Panc1 (cell line): ENCODE measurements at regions not wholly inside any gene's neighbourhood (a gene's known extent, or its start where the extent isn't known, plus 50 kb on each side); places are given as distances from the start of the nearest gene placed in this dataset.

ENCODE experiments used
- ATAC-seq: fragments of 200-7000 bp; cut with Tn5 transposase; 2 replicates; pipeline ENCODE4 v1.9.1; 2020; ENCODE audit warnings: mild to moderate bottlenecking, moderate library complexity
- BruUV-seq: library from RNA; stranded (reverse); fragments of 400-500 nt; replicated peaks from 2 replicates; lab custom pipeline; 2021; lab: Mats Ljungman, UMichigan
- CTCF ChIA-PET: fragments of 300-600 bp; sonication (Branson Sonifier 250); formaldehyde crosslinking; loops from one replicate; lab custom pipeline; 2022; ENCODE audit warnings: antibody characterized with exemption; lab: Charles Lee
- POLR2A ChIA-PET: fragments of 300-600 bp; sonication (Branson Sonifier 250); formaldehyde crosslinking; loops from one replicate; lab custom pipeline; 2022; ENCODE audit warnings: antibody characterized with exemption; lab: Charles Lee
- DNase-seq: peaks from one replicate; pipeline ENCODE4 v3.0.0-alpha.2; 2010; ENCODE audit warnings: low read depth, low spot score
- H3K27ac ChIP-seq: 2 replicates; pipeline ENCODE4 v1.5.1; 2011; ENCODE audit warnings: mild to moderate bottlenecking, low read length, inconsistent platforms
- H3K27me3 ChIP-seq: fragments of 200-500 bp; sonication (Bioruptor generic); 2 replicates; pipeline ENCODE4 v1.6.0; 2014; ENCODE audit warnings: low read length, inconsistent platforms; ENCODE audit not compliant: control insufficient read depth, insufficient read depth
- H3K36me3 ChIP-seq: fragments of 200-500 bp; sonication (Bioruptor generic); 2 replicates; pipeline ENCODE4 v1.5.1; 2014; ENCODE audit warnings: inconsistent platforms, mild to moderate bottlenecking, low read length, moderate library complexity; ENCODE audit not compliant: control insufficient read depth, insufficient read depth
- H3K4me1 ChIP-seq: 2 replicates; pipeline ENCODE4 v1.5.1; 2011; ENCODE audit warnings: inconsistent platforms, mild to moderate bottlenecking, low read length, moderate library complexity; ENCODE audit not compliant: control insufficient read depth, insufficient read depth
- H3K4me3 ChIP-seq, 2 experiments: 2 replicates each; pipeline ENCODE4 v1.5.1; 2011 to 2012; ENCODE audit warnings: low read depth in 2 of 2, low read length in 2 of 2, mild to moderate bottlenecking in 2 of 2, inconsistent platforms in 1 of 2, moderate library complexity in 1 of 2
- H3K9me3 ChIP-seq: fragments of 200-500 bp; sonication (Bioruptor generic); 2 replicates; pipeline ENCODE4 v1.5.1; 2014; ENCODE audit warnings: low read depth, mild to moderate bottlenecking, inconsistent platforms, low read length, moderate library complexity; ENCODE audit not compliant: control insufficient read depth, insufficient read depth
- POLR2AphosphoS5 ChIP-seq: IDR thresholded peaks from 2 replicates; pipeline ENCODE4 v1.6.1; 2012; ENCODE audit warnings: mild to moderate bottlenecking, low read depth, low read length, moderate library complexity
- REST ChIP-seq, 2 experiments: IDR thresholded peaks; 2 replicates each; pipeline ENCODE4 v1.6.1; 2011 to 2012; ENCODE audit warnings: low read depth in 2 of 2, control low read depth in 1 of 2, low read length in 1 of 2, mild to moderate bottlenecking in 1 of 2, moderate library complexity in 1 of 2; ENCODE audit not compliant: insufficient read depth in 1 of 2
- SIN3A ChIP-seq: IDR thresholded peaks from 2 replicates; pipeline ENCODE4 v1.6.1; 2012; ENCODE audit warnings: low read depth, mild to moderate bottlenecking, low read length, moderate library complexity, borderline replicate concordance; ENCODE audit not compliant: insufficient read depth
- TCF7L2 ChIP-seq: IDR thresholded peaks from 2 replicates; pipeline ENCODE4 v1.6.1; 2011; ENCODE audit warnings: mild to moderate bottlenecking, low read depth, low read length, inconsistent platforms
- in situ Hi-C: cut with HindIII; loops from 2 replicates; pipeline ENCODE4 v1.10.0; 2016; ENCODE audit warnings: low sequenced_read_pairs, low pct_unique_long_range_greater_than_20kb
- intact Hi-C: fragments of 100-400 bp; cut with micrococcal nuclease; formaldehyde crosslinking; loops from one replicate; pipeline ENCODE4 v1.10.0; 2022; ENCODE audit not compliant: unreplicated experiment
- TF ChIP-seq, protein P1 (sequence below): fragments of 450-650 bp; IDR thresholded peaks from 2 replicates; pipeline ENCODE4 v1.5.1; 2017; ENCODE audit warnings: mild to moderate bottlenecking

- ATAC-seq = no peak
- TF ChIP-seq TCF7L2 = no peak
- TF ChIP-seq, protein P1, sequence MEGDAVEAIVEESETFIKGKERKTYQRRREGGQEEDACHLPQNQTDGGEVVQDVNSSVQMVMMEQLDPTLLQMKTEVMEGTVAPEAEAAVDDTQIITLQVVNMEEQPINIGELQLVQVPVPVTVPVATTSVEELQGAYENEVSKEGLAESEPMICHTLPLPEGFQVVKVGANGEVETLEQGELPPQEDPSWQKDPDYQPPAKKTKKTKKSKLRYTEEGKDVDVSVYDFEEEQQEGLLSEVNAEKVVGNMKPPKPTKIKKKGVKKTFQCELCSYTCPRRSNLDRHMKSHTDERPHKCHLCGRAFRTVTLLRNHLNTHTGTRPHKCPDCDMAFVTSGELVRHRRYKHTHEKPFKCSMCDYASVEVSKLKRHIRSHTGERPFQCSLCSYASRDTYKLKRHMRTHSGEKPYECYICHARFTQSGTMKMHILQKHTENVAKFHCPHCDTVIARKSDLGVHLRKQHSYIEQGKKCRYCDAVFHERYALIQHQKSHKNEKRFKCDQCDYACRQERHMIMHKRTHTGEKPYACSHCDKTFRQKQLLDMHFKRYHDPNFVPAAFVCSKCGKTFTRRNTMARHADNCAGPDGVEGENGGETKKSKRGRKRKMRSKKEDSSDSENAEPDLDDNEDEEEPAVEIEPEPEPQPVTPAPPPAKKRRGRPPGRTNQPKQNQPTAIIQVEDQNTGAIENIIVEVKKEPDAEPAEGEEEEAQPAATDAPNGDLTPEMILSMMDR = no peak
- no peak for TF ChIP-seq SIN3A
- TF ChIP-seq REST (IDR thresholded peaks at IDR 0.05; ENCODE audit: insufficient read depth in 1 of 2, low read depth in 2 of 2, low read length in 1 of 2) = no peak
- no peak for TF ChIP-seq POLR2AphosphoS5
- POLR2A ChIA-PET = no interaction called here
- no peak overlapping the region for H3K4me3 ChIP-seq
- intact Hi-C loops (no loop called here), in situ Hi-C loops (no loop called here)
- H3K36me3 ChIP-seq = no peaks in the 10 kb centered on the region
- CTCF ChIA-PET = no interaction called here
- no peak for DNase-seq
- H3K9me3 ChIP-seq = no peaks in the 10 kb centered on the region
- BruUV-seq = no TSS peak
- H3K27me3 ChIP-seq = no peaks in the 10 kb centered on the region
- H3K27ac ChIP-seq = no peak overlapping the region
- H3K4me1 ChIP-seq = no peaks in the 10 kb centered on the region
Measured at GRCh38 chr4:71864380-71864779, 80.5 kb upstream of the GC start.

GRCh38 chr4:71866212-71866885 lies 82.5 kb upstream of the GC start:
- DNase-seq (no peak), ATAC-seq (no peak)
- in situ Hi-C loops (no loop called here), intact Hi-C loops (no loop called here)
- Histone ChIP-seq H3K4me3 (no peak overlapping the region), H3K9me3 (no peaks in the 10 kb centered on the region), H3K36me3 (no peaks in the 10 kb centered on the region), H3K27me3 (no peaks in the 10 kb centered on the region), H3K27ac (no peak overlapping the region), H3K4me1 (no peaks in the 10 kb centered on the region)
- no peak for TF ChIP-seq SIN3A
- no peak for TF ChIP-seq POLR2AphosphoS5
- ChIA-PET POLR2A (no interaction called here), CTCF (no interaction called here)
- no TSS peak for BruUV-seq

DNA sequence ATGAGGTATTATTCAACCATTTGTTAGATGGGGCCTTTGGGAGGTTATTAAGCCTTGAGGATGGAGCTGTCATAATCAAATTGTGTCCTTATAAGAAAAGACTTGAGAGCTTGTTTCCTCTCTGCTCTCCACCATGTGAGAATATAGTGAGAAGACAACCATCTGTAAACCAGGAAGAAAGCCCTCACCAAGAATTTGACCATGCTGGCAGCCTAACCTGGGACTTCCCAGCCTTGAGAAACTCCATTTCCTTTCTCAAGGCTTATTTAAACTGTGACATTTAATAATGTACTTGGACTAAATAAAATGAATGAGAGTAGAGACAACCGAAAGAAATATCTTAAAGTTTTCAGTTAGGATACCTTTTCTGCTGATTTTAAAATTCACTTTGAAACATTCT lies 83.7 kb upstream of the GC start:
- intact Hi-C loops (no loop called here), in situ Hi-C loops (no loop called here)
- Histone ChIP-seq H3K27me3 (no peaks in the 10 kb centered on the region), H3K27ac (no peak overlapping the region), H3K4me1 (no peaks in the 10 kb centered on the region), H3K4me3 (no peak overlapping the region), H3K9me3 (no peaks in the 10 kb centered on the region), H3K36me3 (no peaks in the 10 kb centered on the region)
- no peak for DNase-seq
- POLR2A ChIA-PET = no interaction called here
- TF ChIP-seq REST (IDR thresholded peaks at IDR 0.05; ENCODE audit: insufficient read depth in 1 of 2, low read depth in 2 of 2, low read length in 1 of 2) (no peak), TCF7L2 (no peak), SIN3A (no peak)
- TF ChIP-seq, protein P1 = no peak
- CTCF ChIA-PET = no interaction called here
- no peak for ATAC-seq
- no TSS peak for BruUV-seq
